HG03520 (cell line): ENCODE measurements at regions not wholly inside any gene's neighbourhood (a gene's known extent, or its start where the extent isn't known, plus 50 kb on each side); places are given as distances from the start of the nearest gene placed in this dataset.

Experiments
- ATAC-seq: cut with Tn5 transposase; IDR thresholded peaks from one replicate; pipeline ENCODE4 v1.9.1; 2021; ENCODE audit warnings: mild to moderate bottlenecking, moderate library complexity; ENCODE audit not compliant: unreplicated experiment

DNA sequence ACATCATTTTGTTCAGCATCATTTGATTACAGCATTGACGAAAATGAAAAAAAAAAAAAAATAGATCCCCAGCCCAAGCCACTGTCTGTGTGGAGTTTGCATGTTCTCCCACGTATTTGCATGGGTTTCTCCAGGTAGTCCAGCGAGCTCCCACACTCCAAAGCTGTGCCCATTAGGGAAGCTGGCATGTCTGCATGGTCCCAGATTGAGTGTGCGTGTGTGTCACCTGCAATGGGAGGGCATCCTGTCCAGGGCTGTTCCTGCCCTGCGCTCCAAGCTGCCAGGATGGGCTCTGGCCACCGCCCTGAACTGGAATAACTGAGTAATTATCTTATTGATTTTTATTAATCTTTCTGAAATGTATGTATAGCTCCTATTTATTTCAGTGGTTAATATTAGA is 88.6 kb downstream of the KLF12 start:
- no peak for ATAC-seq

DNA sequence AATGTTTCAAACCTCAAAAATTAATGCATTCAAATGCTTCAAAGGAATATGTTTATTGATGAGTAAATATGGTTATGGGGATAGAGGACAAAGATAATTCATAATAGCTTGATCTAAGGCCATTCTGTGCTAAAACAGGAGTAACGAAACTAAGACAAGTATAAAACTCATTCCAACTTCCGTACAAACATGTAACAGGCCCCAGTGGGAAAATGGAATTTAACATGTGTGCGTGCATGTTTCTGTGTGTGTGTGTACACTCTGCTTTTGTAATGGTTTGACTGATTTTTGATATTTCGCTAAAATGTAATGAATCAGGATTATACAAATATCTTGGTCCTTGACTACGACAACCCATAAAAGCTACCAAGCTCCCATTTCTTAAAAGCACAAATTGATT is 91.0 kb downstream of the KLF12 start:
- ATAC-seq: no peak

- peak; percentile 95 for ATAC-seq
These were observed 94.0 kb downstream of the KLF12 start for GRCh38 chr13:74040200-74040599.

DNA sequence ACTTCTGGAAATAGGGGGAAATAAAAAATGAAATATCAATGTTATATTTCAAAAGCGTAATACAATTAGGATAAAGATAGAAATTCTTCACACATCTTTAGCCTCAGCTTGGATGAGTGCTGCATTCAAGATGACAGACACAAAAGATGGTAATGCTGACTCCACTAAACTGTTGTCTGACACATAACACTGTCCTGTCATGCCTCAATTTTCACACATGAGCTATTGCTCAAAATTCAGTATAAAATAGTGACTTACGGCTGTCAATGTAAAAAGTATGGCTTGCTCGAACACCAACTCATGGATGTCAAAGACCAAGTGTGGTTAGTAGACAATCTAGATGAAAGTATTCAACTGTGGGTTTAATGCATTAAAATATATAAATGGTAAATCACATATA is 94.5 kb downstream of the KLF12 start:
- ATAC-seq: no peak

DNA sequence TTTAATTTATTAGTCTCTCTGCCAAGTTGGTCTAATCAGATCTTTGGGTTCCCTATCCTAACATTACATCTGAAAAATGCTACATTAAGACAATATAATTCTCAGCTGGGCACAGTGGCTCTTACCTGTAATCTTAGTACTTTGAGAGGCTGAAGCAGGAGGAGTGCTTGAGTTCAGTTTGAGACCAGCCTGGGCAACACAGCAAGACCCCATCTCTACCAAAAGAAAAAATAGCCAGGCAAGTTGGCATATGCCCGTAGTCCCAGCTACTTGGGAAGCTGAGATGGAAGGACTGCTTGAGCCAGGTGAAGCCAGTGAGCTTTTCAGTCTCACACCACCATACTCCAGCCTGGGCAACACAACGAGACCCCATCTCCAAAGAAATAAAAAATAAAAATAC is 95.0 kb downstream of the KLF12 start:
- ATAC-seq: no peak

DNA sequence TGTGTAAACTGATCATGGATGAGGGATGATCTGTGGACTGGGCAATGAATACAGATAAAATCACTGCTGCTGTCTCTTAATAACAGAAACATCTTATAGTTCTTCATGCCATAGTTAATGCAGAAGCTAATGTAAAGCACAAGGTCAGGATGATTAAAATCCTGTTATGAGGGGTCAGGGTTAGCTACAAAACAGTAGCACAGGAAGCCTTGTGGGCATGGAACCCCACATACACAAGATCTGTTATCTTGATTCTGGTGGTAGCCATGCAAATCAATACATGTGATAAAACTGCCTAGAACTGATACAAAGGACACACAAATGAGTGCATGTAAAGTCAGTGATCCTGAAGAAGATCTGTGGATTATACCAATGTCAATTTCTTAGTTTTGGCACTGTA is 96.4 kb downstream of the KLF12 start:
- no peak for ATAC-seq

DNA sequence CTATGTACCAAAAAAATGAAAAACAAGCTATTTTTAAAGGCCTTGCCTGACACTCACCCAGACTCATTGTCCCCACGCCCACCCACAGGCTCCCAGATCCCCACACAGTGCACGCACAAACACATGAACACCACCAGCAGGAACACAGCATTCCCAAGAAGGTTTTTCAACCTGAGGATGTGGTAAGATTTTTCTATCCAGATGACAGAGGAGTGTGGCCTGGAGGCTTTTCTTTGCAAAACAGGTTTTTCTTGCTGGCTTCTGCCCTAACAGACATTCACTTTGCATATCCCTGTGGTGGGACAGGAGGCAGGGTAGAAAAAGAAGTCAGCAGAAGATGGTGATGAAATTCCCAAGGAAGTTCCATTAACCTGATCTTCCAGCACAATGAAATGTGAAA is 97.8 kb downstream of the KLF12 start:
- ATAC-seq: no peak

- no peak for ATAC-seq
These were observed 98.3 kb downstream of the KLF12 start for GRCh38 chr13:74035896-74036295.

DNA sequence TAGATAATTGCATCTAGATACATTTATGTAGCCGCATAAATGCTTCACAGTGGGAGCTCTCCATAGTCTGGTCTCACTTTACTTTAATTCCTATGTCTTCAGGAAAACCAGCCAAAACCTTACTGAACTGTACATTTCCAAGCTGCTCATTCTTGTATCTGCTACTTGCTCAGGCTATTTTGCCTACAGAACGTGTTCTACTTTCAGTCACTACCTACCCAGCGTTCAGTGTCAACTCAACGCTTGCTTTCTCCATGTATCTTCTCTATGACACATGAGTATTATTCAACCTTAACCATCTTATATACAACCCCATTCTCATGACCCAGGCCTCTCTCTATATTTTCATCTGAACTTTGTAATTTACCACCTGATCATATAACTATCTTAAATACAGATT is 101.9 kb downstream of the KLF12 start:
- ATAC-seq: no peak

DNA sequence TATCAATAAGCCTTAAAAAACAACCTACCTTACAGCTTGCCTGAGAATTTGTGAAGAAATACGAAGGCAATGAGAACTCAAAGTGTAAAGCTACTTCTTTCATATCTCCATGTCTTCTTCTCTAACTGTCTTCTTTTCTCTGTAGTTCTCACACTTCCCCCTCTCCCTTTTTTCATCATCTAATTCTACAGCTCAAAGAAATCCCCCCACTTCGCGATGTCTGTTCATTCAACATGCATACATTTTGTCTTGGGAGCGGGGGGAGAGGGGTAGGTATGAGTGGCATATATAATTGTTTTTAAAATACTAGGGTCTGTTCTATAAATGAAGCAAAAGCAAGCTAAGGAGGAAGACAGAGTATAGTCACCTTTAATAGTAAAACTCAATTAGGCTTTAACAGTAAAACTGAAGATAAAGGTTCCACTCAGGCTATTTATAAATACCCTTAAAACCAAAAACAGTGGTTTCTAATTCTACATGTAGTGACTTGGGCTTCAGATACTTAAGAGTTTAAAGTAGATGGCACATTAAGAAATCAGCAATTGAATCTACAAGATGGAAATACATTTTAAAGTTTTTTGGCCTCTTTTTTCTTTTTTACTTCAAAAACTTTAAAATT is 106.9 kb downstream of the KLF12 start:
- peak; percentile 31 for ATAC-seq

DNA sequence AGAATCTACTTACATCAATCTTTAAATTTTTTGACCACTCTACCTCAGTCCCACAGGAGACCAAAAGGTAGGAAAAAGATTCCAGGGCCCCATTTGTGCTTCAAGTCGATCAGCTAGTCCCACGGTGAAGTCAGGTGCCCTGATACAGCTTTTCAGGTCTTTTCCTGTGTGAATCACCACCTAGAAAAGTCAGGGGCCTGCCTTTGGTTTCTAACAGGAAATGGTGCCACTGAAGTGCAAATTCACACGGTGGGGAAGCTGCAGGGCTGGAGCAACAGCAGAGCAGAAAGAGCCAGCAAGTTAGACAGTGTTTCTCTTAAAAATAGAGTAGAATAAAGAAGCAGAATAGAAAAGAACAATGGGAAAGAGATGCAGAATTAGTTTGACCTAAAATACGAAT is 107.5 kb downstream of the KLF12 start:
- ATAC-seq: peak; percentile 92

GRCh38 chr13:74025369-74025768 is 108.8 kb downstream of the KLF12 start:
- no peak for ATAC-seq

GRCh38 chr13:74024856-74025255 is 109.3 kb downstream of the KLF12 start:
- ATAC-seq: no peak

GRCh38 chr13:74024314-74024713 is 109.9 kb downstream of the KLF12 start:
- ATAC-seq: no peak

GRCh38 chr13:74023484-74023883 is 110.7 kb downstream of the KLF12 start:
- no peak for ATAC-seq

DNA sequence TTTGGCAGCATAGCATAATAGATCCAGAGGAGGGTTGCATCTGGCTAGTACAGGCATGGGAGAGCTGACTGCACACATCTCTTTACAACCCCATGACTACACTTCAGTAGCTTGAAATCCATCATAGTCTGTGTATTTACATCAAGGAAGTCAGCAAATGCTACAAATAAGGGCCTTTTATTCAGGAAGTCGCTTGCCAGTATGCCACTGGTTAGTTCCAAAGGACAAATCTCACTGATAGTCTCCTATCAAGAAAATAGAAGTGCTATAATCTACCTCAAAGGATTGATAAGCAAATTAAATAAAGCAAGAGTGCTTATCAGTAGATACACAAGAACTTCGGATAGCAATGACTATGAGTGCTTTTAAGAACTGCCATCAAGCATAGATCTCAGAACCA is 112.7 kb downstream of the KLF12 start:
- no peak for ATAC-seq

- ATAC-seq: no peak
These were observed 116.2 kb downstream of the KLF12 start for GRCh38 chr13:74018062-74018431.

GRCh38 chr13:74017301-74018061 is 116.7 kb downstream of the KLF12 start:
- no peak for ATAC-seq

- no peak for ATAC-seq
These were observed 119.1 kb downstream of the KLF12 start for GRCh38 chr13:74015137-74015536.

DNA sequence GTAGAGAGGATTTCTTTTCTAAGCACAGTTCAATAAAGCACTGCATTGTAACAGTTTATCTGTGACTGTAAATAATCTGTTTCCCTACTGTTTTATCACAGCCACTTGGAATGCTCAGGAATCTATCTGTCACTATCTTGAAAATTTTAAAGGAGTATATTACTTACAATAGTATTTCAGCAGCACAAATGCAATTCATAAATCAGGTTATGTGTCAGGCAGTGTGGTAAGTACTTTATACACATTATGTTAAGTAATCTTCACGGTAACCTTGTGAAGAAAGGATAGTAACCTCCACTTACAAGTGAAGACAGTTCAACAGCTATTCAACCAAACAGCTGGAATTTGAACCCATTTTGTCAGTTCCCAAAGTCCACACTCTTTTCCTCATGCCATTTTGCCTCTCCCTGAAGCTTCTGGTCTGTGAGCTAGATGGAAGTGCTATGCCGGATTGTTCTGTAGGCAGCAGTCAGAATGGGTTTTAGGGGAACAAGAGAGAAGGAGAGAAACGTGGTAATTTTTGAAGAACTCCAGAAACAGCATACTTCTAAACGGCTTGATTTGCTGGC is 125.0 kb downstream of the KLF12 start:
- ATAC-seq: no peak

GRCh38 chr13:74006666-74007065 is 127.5 kb downstream of the KLF12 start:
- no peak for ATAC-seq

GRCh38 chr13:74005320-74006157 is 128.7 kb downstream of the KLF12 start:
- ATAC-seq: no peak
